Fibroblast of lung (primary cell): ENCODE measurements at regions not wholly inside any gene's neighbourhood (a gene's known extent, or its start where the extent isn't known, plus 50 kb on each side); places are given as distances from the start of the nearest gene placed in this dataset.

Experiments
- DNase-seq, 2 donors: peaks; one replicate each; pipeline versions ENCODE4 v3.0.0 to v3.0.0-alpha.2; 2010; ENCODE audit warnings: low read depth in 2 of 2
- H2AFZ ChIP-seq: 2 replicates; pipeline ENCODE4 v1.5.1; 2012; ENCODE audit warnings: low read length, control low read depth, inconsistent platforms
- H3K27ac ChIP-seq: 2 replicates; pipeline ENCODE4 v1.5.1; 2011; ENCODE audit warnings: low read length, control low read depth; ENCODE audit not compliant: insufficient read depth
- H3K27me3 ChIP-seq: 2 replicates; pipeline ENCODE4 v1.5.1; 2011; ENCODE audit warnings: mild to moderate bottlenecking, low read length; ENCODE audit not compliant: control insufficient read depth, insufficient read depth
- H3K36me3 ChIP-seq: 2 replicates; pipeline ENCODE4 v1.5.1; 2011; ENCODE audit warnings: low read length; ENCODE audit not compliant: control insufficient read depth, insufficient read depth
- H3K4me1 ChIP-seq: 2 replicates; pipeline ENCODE4 v1.5.1; 2011; ENCODE audit warnings: low read length; ENCODE audit not compliant: control insufficient read depth, insufficient read depth; ENCODE audit errors: extremely low read depth
- H3K4me2 ChIP-seq: 2 replicates; pipeline ENCODE4 v1.5.1; 2011; ENCODE audit warnings: low read length, control low read depth; ENCODE audit not compliant: insufficient read depth; ENCODE audit errors: extremely low read depth
- H3K4me3 ChIP-seq, 4 experiments: fragments of 200-600 bp in 1 of 4; sonication (generic) in 1 of 4; replicated peaks in 1 of 4; 2 replicates each; pipeline ENCODE4 v1.5.1; 2011 to 2016; ENCODE audit warnings: low read length in 4 of 4, low read depth in 3 of 4, mild to moderate bottlenecking in 3 of 4, control low read depth in 2 of 4, inconsistent platforms in 1 of 4, mixed read lengths in 1 of 4; ENCODE audit not compliant: insufficient read depth in 1 of 4; ENCODE audit errors: control extremely low read depth in 1 of 4
- H3K79me2 ChIP-seq: 2 replicates; pipeline ENCODE4 v1.5.1; 2012; ENCODE audit warnings: mild to moderate bottlenecking, low read length, inconsistent platforms; ENCODE audit not compliant: control insufficient read depth, insufficient read depth
- H3K9ac ChIP-seq: 2 replicates; pipeline ENCODE4 v1.5.1; 2011; ENCODE audit warnings: mild to moderate bottlenecking, low read length, control low read depth; ENCODE audit not compliant: insufficient read depth
- H3K9me3 ChIP-seq: 2 replicates; pipeline ENCODE4 v1.5.1; 2012; ENCODE audit warnings: low read depth, low read length; ENCODE audit not compliant: control insufficient read depth, insufficient read depth
- H4K20me1 ChIP-seq: 2 replicates; pipeline ENCODE4 v1.5.1; 2011; ENCODE audit warnings: low read length; ENCODE audit not compliant: control insufficient read depth, insufficient read depth; ENCODE audit errors: extremely low read depth
- CTCF ChIP-seq, 2 donors: IDR thresholded peaks in 1 of 2; conservative IDR thresholded peaks in 1 of 2; 1 replicate in 1 of 2; 2 replicates in 1 of 2; pipeline ENCODE4 v1.5.1; 2011 to 2012; ENCODE audit warnings: low read length in 2 of 2, control low read depth in 1 of 2, inconsistent platforms in 1 of 2, low read depth in 1 of 2, mild to moderate bottlenecking in 1 of 2
- EZH2 ChIP-seq: IDR thresholded peaks from 2 replicates; pipeline ENCODE4 v1.5.1; 2012; ENCODE audit warnings: low read length, control low read depth, mild to moderate bottlenecking; ENCODE audit errors: missing control alignments

DNA sequence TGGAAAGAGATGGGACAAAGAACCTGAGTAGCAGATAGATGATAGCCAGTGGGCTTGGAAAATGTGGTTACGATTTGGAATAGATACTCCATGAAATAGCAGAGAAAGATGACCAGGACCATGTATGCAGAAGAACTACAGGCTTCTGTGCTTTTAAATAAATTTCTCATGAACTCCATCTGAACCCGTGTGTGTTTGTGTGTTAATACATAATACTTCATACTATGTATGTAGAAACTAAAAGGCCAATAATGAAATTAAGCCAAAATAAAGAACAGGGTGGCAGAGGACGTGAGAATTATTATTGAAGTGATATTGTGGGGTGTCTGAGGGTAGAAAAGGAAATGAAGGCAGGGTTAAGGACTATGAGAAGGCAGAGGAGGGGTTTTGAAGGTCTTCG lies 385.1 kb upstream of the RPS23 start:
- Histone ChIP-seq H3K4me2 (no peak overlapping the region), H3K4me1 (no peaks in the 10 kb centered on the region), H4K20me1 (no peaks in the 10 kb centered on the region), H3K27ac (no peak overlapping the region), H3K9ac (no peak overlapping the region), H3K36me3 (no peaks in the 10 kb centered on the region), H2AFZ (no peak overlapping the region), H3K27me3 (no peaks in the 10 kb centered on the region), H3K79me2 (no peaks in the 10 kb centered on the region), H3K9me3 (no peaks in the 10 kb centered on the region), H3K4me3 (no peak overlapping the region)
- DNase-seq: no peak
- no peak for TF ChIP-seq CTCF (conservative IDR thresholded peaks at IDR 0.05 in 1 of 2, IDR thresholded peaks at IDR 0.05 in 1 of 2; ENCODE audit: low read depth in 1 of 2, low read length in 2 of 2)
- no peak for TF ChIP-seq EZH2

DNA sequence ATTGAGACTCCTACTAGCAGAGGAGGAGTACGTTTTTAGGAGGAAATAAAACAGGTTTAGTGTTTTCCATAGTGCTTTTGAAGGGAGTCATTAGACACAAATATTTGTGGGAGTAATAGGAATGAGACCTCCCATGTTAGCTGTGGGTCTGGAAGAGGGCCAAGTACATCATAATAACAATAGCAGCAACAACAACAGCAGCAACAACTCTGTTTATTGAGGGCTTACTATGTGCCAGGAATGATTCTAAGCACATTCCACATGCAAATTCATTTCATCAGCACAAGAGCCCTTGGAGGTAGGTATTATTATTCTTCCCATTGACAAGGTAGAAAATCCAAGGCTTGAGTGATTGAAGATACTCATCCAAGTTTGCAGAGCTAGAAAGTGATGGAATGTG lies 384.2 kb upstream of the RPS23 start:
- Histone ChIP-seq H3K27me3 (no peaks in the 10 kb centered on the region), H4K20me1 (no peaks in the 10 kb centered on the region), H3K4me3 (no peak overlapping the region), H3K79me2 (no peaks in the 10 kb centered on the region), H3K9me3 (no peaks in the 10 kb centered on the region), H3K9ac (no peak overlapping the region), H3K4me2 (no peak overlapping the region), H3K4me1 (no peaks in the 10 kb centered on the region), H3K36me3 (no peaks in the 10 kb centered on the region), H2AFZ (no peak overlapping the region), H3K27ac (no peak overlapping the region)
- peak in 1 of 2 donors; percentile 30 for DNase-seq
- TF ChIP-seq EZH2: no peak
- no peak for TF ChIP-seq CTCF (conservative IDR thresholded peaks at IDR 0.05 in 1 of 2, IDR thresholded peaks at IDR 0.05 in 1 of 2; ENCODE audit: low read depth in 1 of 2, low read length in 2 of 2)

- Histone ChIP-seq H3K27ac (no peak overlapping the region), H4K20me1 (no peaks in the 10 kb centered on the region)
These were observed 383.8 kb upstream of the RPS23 start for GRCh38 chr5:82661933-82662332.

More at GRCh38 chr5:82661933-82662332, 383.8 kb upstream of the RPS23 start:
- H2AFZ ChIP-seq: no peak overlapping the region
- DNase-seq: no peak
- no peaks in the 10 kb centered on the region for H3K9me3 ChIP-seq
- no peaks in the 10 kb centered on the region for H3K27me3 ChIP-seq
- H3K4me1 ChIP-seq: no peaks in the 10 kb centered on the region
- H3K4me2 ChIP-seq: no peak overlapping the region
- H3K36me3 ChIP-seq: no peaks in the 10 kb centered on the region
- H3K79me2 ChIP-seq: no peaks in the 10 kb centered on the region
- no peak overlapping the region for H3K9ac ChIP-seq
- no peak for TF ChIP-seq CTCF (conservative IDR thresholded peaks at IDR 0.05 in 1 of 2, IDR thresholded peaks at IDR 0.05 in 1 of 2; ENCODE audit: low read depth in 1 of 2, low read length in 2 of 2)
- TF ChIP-seq EZH2: no peak
- H3K4me3 ChIP-seq: no peak overlapping the region
